SK-N-SH (cell line): ENCODE measurements at regions not wholly inside any gene's neighbourhood (a gene's known extent, or its start where the extent isn't known, plus 50 kb on each side); places are given as distances from the start of the nearest gene placed in this dataset.

Experiments used
- CHD2 ChIP-seq: fragments of 150-350 bp; IDR thresholded peaks from 2 replicates; pipeline ENCODE4 v1.6.1; 2018; ENCODE audit warnings: low read length; ENCODE audit not compliant: partially characterized antibody
- JUND ChIP-seq: IDR thresholded peaks from 2 replicates; pipeline ENCODE4 v1.4.0; 2012
- MEF2A ChIP-seq: IDR thresholded peaks from 2 replicates; pipeline ENCODE4 v1.4.0; 2012; ENCODE audit warnings: low read depth, borderline replicate concordance
- POLR2AphosphoS5 ChIP-seq: IDR thresholded peaks from 2 replicates; pipeline ENCODE4 v1.6.1; 2012; ENCODE audit warnings: low read depth, low read length
- RAD21 ChIP-seq: IDR thresholded peaks from 2 replicates; pipeline ENCODE4 v1.6.1; 2012; ENCODE audit warnings: mild to moderate bottlenecking, low read length
- SMC3 ChIP-seq: IDR thresholded peaks from 2 replicates; pipeline ENCODE4 v1.6.1; 2012; ENCODE audit warnings: low read depth, low read length, improper control_type of control experiment
- YY1 ChIP-seq: IDR thresholded peaks from 2 replicates; pipeline ENCODE4 v1.4.0; 2012; ENCODE audit warnings: low read depth, mild to moderate bottlenecking
- TF ChIP-seq, protein P1 (sequence below): fragments of 200-600 bp; sonication (generic); IDR thresholded peaks from 2 replicates; pipeline ENCODE4 v1.6.1; 2017; ENCODE audit warnings: antibody characterized with exemption, mild to moderate bottlenecking, moderate library complexity
- TF ChIP-seq, protein P2 (sequence below): IDR thresholded peaks from 2 replicates; pipeline ENCODE4 v1.4.0; 2012; ENCODE audit warnings: low read depth
- TF ChIP-seq, protein P3 (sequence below): IDR thresholded peaks from 2 replicates; pipeline ENCODE4 v1.6.1; 2012; ENCODE audit warnings: mild to moderate bottlenecking, low read depth, low read length, moderate library complexity

DNA sequence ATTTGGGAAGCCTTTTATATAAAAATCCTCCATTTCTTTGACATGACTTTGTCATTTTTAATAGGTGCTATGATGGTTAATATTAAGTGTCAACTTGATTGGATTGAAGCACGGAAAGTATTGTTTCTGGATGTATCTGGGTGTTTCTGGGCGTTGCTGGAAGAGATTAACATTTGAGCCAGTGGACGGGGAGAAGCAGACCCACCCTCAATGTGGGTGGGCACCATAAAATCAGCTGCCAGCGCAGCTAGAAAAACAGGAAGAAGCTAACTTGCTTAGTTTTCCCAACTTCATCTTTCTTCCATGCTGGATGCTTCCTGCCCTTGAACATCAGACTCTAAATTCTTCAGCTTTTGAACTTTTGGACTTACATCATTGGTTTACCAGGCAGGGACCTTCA, 1003.0 kb downstream of the SORCS3 start:
- TF ChIP-seq, protein P1, sequence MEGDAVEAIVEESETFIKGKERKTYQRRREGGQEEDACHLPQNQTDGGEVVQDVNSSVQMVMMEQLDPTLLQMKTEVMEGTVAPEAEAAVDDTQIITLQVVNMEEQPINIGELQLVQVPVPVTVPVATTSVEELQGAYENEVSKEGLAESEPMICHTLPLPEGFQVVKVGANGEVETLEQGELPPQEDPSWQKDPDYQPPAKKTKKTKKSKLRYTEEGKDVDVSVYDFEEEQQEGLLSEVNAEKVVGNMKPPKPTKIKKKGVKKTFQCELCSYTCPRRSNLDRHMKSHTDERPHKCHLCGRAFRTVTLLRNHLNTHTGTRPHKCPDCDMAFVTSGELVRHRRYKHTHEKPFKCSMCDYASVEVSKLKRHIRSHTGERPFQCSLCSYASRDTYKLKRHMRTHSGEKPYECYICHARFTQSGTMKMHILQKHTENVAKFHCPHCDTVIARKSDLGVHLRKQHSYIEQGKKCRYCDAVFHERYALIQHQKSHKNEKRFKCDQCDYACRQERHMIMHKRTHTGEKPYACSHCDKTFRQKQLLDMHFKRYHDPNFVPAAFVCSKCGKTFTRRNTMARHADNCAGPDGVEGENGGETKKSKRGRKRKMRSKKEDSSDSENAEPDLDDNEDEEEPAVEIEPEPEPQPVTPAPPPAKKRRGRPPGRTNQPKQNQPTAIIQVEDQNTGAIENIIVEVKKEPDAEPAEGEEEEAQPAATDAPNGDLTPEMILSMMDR, result no peak
- TF ChIP-seq MEF2A (no peak), SMC3 (no peak), POLR2AphosphoS5 (no peak), YY1 (no peak), JUND (no peak), CHD2 (no peak), RAD21 (no peak)
- TF ChIP-seq, protein P2, sequence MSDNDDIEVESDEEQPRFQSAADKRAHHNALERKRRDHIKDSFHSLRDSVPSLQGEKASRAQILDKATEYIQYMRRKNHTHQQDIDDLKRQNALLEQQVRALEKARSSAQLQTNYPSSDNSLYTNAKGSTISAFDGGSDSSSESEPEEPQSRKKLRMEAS, result no peak
- TF ChIP-seq, protein P3, sequence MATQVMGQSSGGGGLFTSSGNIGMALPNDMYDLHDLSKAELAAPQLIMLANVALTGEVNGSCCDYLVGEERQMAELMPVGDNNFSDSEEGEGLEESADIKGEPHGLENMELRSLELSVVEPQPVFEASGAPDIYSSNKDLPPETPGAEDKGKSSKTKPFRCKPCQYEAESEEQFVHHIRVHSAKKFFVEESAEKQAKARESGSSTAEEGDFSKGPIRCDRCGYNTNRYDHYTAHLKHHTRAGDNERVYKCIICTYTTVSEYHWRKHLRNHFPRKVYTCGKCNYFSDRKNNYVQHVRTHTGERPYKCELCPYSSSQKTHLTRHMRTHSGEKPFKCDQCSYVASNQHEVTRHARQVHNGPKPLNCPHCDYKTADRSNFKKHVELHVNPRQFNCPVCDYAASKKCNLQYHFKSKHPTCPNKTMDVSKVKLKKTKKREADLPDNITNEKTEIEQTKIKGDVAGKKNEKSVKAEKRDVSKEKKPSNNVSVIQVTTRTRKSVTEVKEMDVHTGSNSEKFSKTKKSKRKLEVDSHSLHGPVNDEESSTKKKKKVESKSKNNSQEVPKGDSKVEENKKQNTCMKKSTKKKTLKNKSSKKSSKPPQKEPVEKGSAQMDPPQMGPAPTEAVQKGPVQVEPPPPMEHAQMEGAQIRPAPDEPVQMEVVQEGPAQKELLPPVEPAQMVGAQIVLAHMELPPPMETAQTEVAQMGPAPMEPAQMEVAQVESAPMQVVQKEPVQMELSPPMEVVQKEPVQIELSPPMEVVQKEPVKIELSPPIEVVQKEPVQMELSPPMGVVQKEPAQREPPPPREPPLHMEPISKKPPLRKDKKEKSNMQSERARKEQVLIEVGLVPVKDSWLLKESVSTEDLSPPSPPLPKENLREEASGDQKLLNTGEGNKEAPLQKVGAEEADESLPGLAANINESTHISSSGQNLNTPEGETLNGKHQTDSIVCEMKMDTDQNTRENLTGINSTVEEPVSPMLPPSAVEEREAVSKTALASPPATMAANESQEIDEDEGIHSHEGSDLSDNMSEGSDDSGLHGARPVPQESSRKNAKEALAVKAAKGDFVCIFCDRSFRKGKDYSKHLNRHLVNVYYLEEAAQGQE, result no peak
